H7 (cell line): ENCODE measurements at regions not wholly inside any gene's neighbourhood (a gene's known extent, or its start where the extent isn't known, plus 50 kb on each side); places are given as distances from the start of the nearest gene placed in this dataset.

Source experiments
- DNase-seq: peaks from one replicate; pipeline ENCODE4 v3.0.0; 2012
- H3K27me3 ChIP-seq: 2 replicates; pipeline ENCODE4 v1.6.0; 2011; ENCODE audit warnings: mild to moderate bottlenecking, low read length; ENCODE audit not compliant: control insufficient read depth, insufficient read depth
- H3K36me3 ChIP-seq: replicated peaks from 2 replicates; pipeline ENCODE4 v1.5.1; 2011; ENCODE audit warnings: low read length; ENCODE audit not compliant: control insufficient read depth, insufficient read depth
- H3K4me3 ChIP-seq: 2 replicates; pipeline ENCODE4 v1.5.1; 2011; ENCODE audit warnings: low read depth, mild to moderate bottlenecking, control low read depth, low read length, moderate library complexity; ENCODE audit not compliant: insufficient read depth

GRCh38 chr2:176516051-176516602 is 246.9 kb downstream of the MTX2 start:
- no peak for DNase-seq
- Histone ChIP-seq H3K36me3 (no peaks in the 10 kb centered on the region), H3K4me3 (no peak overlapping the region), H3K27me3 (peaks cover 39% of the 10 kb centered on the region)

- H3K27me3 ChIP-seq: peaks cover 46% of the 10 kb centered on the region
- no peaks in the 10 kb centered on the region for H3K36me3 ChIP-seq
- no peak for DNase-seq
- no peak overlapping the region for H3K4me3 ChIP-seq
Observed at GRCh38 chr2:176518823-176519222, 249.6 kb downstream of the MTX2 start.

GRCh38 chr2:176521878-176522670 is 252.8 kb downstream of the MTX2 start:
- H3K27me3 ChIP-seq: peaks cover 38% of the 10 kb centered on the region
- H3K36me3 ChIP-seq: no peaks in the 10 kb centered on the region
- DNase-seq: no peak
- H3K4me3 ChIP-seq: no peak overlapping the region

GRCh38 chr2:176525086-176525485 is 255.8 kb downstream of the MTX2 start:
- no peak overlapping the region for H3K4me3 ChIP-seq
- H3K27me3 ChIP-seq: peaks cover 17% of the 10 kb centered on the region
- H3K36me3 ChIP-seq: no peaks in the 10 kb centered on the region
- DNase-seq: no peak

GRCh38 chr2:176526995-176527901 is 258.0 kb downstream of the MTX2 start:
- DNase-seq: no peak
- Histone ChIP-seq H3K36me3 (no peaks in the 10 kb centered on the region), H3K4me3 (no peak overlapping the region), H3K27me3 (peaks cover 4% of the 10 kb centered on the region)

GRCh38 chr2:176531608-176532007 is 262.4 kb downstream of the MTX2 start:
- no peaks in the 10 kb centered on the region for H3K36me3 ChIP-seq
- H3K4me3 ChIP-seq: no peak overlapping the region
- no peaks in the 10 kb centered on the region; the same call in 1 of the 2 replicates for H3K27me3 ChIP-seq
- DNase-seq: no peak

GRCh38 chr2:176533505-176534193 is 264.4 kb downstream of the MTX2 start:
- Histone ChIP-seq H3K27me3 (no peaks in the 10 kb centered on the region), H3K4me3 (no peak overlapping the region), H3K36me3 (no peaks in the 10 kb centered on the region)
- no peak for DNase-seq

GRCh38 chr2:176534798-176535466 is 265.7 kb downstream of the MTX2 start:
- Histone ChIP-seq H3K4me3 (no peak overlapping the region), H3K27me3 (no peaks in the 10 kb centered on the region), H3K36me3 (no peaks in the 10 kb centered on the region)
- no peak for DNase-seq

- Histone ChIP-seq H3K36me3 (no peaks in the 10 kb centered on the region), H3K27me3 (no peaks in the 10 kb centered on the region), H3K4me3 (no peak overlapping the region)
- no peak for DNase-seq
Observed at GRCh38 chr2:176535467-176536113, 266.3 kb downstream of the MTX2 start.

GRCh38 chr2:176536439-176537133 is 267.3 kb downstream of the MTX2 start:
- DNase-seq: no peak
- H3K4me3 ChIP-seq: no peak overlapping the region
- no peaks in the 10 kb centered on the region for H3K36me3 ChIP-seq
- no peaks in the 10 kb centered on the region for H3K27me3 ChIP-seq

- Histone ChIP-seq H3K36me3 (no peaks in the 10 kb centered on the region), H3K4me3 (no peak overlapping the region), H3K27me3 (no peaks in the 10 kb centered on the region)
- DNase-seq: no peak
Observed at GRCh38 chr2:176537932-176538331, 268.7 kb downstream of the MTX2 start.

GRCh38 chr2:176540995-176541394 is 271.8 kb downstream of the MTX2 start:
- DNase-seq: no peak
- Histone ChIP-seq H3K27me3 (no peaks in the 10 kb centered on the region), H3K36me3 (no peaks in the 10 kb centered on the region), H3K4me3 (no peak overlapping the region)

- Histone ChIP-seq H3K27me3 (no peaks in the 10 kb centered on the region), H3K36me3 (no peaks in the 10 kb centered on the region), H3K4me3 (no peak overlapping the region)
- no peak for DNase-seq
Observed at GRCh38 chr2:176542476-176542875, 273.2 kb downstream of the MTX2 start.
